ENCODE measurements at regions not wholly inside any gene's neighbourhood (a gene's known extent, or its start where the extent isn't known, plus 50 kb on each side); places are given as distances from the start of the nearest gene placed in this dataset.
A peak's percentile ranks its signal among the peaks of the same experiment; 100 is the strongest.

- no peak for DNase-seq (ENCODE audit: low spot score)
Measured at GRCh38 chr20:57025666-57026224, 240.7 kb downstream of the BMP7 start.

- no peak for DNase-seq (ENCODE audit: low spot score)
Measured at GRCh38 chr20:57027777-57028176, 238.7 kb downstream of the BMP7 start.

DNA sequence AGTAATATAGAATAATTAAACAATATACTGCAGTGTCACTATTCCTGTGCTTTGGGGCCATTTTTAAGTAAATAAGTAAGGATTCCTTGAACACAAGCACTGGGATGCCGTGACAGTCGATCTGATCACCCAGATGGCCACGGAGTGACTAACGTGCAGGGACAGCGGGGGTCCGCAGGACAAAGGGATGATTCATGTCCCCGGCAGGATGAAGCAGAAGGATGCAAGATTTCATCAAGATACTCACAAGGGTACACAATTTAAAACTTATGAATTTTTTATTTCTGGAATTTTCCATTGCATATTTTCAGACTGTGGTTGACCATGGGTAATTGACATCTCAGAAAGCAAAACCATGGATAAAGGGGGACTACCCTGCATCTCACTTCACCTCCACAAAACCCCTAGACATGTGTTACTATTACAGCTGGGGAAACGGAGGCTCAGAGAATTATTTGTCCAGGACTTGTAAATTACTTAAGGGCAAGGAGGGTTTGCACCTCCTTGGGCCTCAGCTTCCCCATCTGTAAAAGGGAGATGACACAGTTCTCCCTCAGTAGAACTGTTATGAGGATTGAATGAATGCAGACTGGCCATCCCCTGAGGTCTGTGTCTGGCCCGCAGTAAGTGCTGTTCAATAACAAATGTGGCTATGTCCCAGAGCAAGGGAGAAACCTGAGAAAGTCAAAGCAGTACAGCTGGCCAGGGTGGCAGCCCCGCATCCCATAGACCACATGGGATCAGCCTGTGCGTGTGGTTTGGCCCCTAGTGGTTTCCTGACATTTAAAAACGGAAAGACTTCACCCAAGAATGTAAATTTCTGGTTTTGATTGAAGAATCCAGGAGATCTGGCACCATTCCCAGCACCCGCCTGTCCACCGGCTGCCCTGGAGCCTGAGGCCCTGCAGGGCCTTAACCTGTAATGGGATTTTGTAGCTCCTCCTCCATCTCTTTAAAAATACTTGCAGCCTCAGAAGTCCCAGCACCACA lies 235.5 kb downstream of the BMP7 start:
- DNase-seq (ENCODE audit: low spot score), result no peak

GRCh38 chr20:57031867-57032355 lies 234.5 kb downstream of the BMP7 start:
- no peak for DNase-seq (ENCODE audit: low spot score)

DNA sequence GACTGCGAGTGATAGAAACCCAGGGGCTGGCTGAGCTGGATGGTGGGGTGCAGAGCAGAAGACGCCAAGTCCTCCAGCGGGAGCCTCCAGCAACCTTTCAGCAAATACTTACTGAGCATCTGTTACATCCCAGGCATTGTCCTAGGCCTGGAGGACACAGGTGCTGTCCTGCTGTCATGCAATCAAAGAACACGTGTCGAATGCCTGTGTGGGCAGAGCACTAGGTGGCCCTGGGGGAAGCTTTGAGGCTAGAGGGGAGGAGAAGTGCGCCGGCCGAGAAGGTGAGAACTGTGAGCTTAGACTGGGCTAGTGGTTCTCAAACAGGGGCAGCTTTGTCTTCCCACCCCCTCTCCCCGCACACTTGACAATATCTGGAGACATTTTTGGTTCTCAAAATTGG lies 233.6 kb downstream of the BMP7 start:
- DNase-seq (ENCODE audit: low spot score), result no peak

DNA sequence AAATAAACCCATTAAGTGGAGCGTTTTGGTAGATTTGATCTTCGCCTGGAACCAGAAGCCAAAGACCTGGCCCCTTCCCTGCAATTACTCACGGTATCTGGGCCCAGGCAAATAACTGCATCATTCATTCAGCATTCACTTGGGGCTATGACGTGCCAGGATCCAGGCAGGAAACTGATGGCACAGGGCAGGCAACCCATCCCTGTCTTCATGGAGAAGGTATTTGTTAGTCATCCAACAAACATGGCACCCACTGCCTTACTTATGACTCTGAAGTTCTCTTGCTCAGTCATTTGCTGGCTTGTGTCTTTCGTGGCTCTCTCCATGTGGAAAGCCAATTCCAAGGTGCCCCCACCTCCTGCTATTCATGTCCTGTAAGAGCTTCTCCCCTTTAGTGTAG lies 232.4 kb downstream of the BMP7 start:
- no peak for DNase-seq (ENCODE audit: low spot score)

DNA sequence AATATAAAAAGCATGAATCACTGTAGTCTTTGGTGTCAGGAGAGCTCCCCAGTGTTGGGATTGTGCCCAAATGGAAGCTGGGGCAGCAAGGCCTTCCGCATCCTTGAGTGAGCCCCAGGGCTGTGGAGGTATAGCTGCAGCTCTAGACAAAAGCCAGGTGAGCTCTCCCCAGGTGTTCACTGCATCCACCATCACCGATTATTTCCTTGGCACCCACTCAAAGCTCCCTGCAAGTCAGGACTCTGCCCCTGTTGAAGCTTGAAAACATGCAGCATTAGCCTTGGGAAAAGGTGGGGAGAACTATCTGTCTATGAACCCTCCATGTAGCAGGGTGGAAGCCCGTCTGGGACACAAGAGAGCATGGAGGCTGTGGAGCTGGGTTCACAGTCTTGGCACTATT lies 228.8 kb downstream of the BMP7 start:
- no peak for DNase-seq (ENCODE audit: low spot score)

DNA sequence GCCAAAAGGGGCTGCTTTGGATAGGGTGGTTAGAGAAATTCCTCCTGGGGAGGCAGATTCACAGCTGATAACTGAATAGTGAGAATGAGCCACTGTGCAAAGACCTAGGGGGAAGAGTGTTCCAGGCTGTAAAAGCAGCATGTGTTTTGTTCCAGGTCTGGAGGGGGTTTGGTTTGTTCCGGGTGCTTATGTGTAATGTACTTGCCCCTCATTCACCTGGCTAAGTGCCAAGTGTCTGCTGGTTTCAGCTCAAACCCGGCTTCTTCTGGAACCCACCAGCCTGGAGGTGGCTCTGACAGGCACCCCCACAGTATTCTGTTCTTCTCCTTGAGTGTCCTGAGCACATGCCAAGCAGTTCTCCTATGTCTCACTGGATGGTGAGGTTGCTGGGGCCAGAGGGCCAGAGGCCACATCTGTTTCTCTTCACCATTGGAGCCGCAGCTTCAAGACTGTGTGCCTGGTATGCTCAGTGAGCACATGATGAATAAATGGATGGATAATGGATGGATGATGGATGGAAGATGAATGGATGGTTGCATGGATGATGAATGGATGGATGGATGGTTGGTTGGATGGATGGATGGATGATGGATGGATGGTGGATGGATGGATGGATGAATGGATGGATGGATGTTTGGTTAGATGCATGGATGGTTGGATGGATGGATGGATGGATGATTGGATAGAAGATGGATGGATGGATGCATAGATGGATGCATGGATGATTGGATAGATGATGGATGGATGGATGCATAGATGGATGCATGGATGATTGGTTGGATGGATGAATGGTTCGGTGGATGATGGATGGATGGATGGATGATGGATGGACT lies 227.6 kb downstream of the BMP7 start:
- no peak for DNase-seq (ENCODE audit: low spot score)

GRCh38 chr20:57040466-57040865 lies 226.0 kb downstream of the BMP7 start:
- no peak for DNase-seq (ENCODE audit: low spot score)

DNA sequence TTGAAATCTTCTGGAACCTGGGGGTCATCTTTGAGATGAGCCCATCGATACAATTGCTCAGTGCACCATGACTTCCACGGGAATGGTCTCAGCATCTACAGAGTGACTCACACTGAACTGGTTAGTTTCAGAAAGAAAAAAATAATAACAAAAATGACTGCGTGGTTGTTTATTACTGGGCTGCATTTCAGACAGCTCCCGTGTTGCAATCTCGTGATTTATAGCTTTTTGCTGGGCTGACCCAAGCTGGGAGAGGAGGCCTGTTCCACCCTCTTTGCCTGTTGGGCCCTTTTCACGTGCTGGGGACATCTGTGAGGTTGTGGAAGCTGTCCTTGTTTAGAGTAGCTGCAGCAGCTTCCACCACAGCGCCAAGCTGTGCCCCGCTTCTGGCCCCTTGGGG lies 225.5 kb downstream of the BMP7 start:
- peak; percentile 41 for DNase-seq (ENCODE audit: low spot score)

GRCh38 chr20:57043091-57043490 lies 223.3 kb downstream of the BMP7 start:
- no peak for DNase-seq (ENCODE audit: low spot score)

DNA sequence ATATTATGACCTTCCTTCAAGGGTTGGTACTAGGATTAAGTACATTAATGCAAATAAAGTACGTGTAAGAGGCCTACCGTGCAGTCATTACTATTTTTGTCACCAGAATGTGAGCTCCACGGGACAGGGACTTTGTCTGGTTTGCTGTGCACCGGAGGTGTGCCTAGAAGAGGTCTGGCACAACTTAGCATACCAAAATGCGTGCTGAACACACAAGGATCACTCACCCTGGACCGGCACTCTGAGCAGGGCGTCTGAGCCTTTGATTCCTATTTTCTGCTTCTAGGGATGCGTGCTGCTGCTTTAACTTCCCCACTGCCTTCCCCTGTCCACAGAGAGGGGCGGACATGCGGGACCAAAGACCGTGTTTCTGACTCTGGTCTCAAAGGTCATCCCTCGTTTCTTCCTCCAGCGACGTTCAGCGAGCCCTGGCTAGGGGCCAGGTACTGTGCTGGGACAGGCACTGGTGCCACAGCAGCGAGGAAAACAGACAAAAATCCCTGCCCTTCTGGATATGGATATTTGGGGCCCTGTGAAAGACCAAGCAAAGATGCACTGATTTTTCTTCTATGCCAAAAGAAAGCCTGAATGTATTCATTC lies 222.7 kb downstream of the BMP7 start:
- DNase-seq (ENCODE audit: low spot score), result no peak

DNA sequence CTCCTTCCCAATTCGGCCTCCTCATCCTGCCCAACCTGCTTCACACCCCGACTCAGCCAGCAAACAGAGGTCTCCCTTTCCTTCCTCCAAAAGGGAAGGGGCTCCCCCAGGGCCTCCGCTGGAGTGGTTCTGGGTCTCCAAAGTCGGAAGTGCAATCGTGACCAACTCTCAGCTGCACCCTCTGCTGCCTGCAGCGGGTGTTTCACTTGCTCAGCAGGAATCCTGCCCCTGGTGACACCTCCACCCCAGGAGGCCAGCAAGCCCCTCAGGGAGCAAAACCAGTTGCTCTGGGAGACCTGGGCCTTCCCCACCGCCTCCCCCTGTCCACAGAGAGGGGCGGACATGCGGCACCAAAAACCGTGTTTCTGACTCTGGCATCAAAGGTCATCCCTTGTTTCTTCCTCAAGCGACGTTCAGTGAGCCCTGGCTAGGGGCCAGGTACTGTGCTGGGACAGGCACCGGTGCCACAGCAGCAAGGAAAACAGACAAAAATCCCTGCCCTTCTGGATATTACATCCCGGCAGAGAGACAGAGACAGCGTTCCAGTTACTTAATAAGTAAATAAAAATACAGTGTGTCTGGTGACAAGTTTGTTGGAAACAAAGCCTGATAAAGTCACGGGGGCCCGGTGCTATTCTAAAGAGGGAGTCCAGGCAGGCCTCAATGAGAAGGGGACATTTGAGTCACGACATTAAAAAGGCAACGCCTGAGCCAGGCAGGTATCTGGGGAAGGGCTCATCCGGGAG lies 219.0 kb downstream of the BMP7 start:
- DNase-seq (ENCODE audit: low spot score), result peak; percentile 64

- DNase-seq (ENCODE audit: low spot score), result peak; percentile 14
Measured at GRCh38 chr20:57048027-57048869, 218.2 kb downstream of the BMP7 start.

- DNase-seq (ENCODE audit: low spot score), result no peak
Measured at GRCh38 chr20:57049296-57049695, 217.1 kb downstream of the BMP7 start.

- DNase-seq (ENCODE audit: low spot score), result peak; percentile 16
Measured at GRCh38 chr20:57051096-57051495, 215.3 kb downstream of the BMP7 start.

- DNase-seq (ENCODE audit: low spot score), result no peak
Measured at GRCh38 chr20:57053067-57053466, 213.4 kb downstream of the BMP7 start.

DNA sequence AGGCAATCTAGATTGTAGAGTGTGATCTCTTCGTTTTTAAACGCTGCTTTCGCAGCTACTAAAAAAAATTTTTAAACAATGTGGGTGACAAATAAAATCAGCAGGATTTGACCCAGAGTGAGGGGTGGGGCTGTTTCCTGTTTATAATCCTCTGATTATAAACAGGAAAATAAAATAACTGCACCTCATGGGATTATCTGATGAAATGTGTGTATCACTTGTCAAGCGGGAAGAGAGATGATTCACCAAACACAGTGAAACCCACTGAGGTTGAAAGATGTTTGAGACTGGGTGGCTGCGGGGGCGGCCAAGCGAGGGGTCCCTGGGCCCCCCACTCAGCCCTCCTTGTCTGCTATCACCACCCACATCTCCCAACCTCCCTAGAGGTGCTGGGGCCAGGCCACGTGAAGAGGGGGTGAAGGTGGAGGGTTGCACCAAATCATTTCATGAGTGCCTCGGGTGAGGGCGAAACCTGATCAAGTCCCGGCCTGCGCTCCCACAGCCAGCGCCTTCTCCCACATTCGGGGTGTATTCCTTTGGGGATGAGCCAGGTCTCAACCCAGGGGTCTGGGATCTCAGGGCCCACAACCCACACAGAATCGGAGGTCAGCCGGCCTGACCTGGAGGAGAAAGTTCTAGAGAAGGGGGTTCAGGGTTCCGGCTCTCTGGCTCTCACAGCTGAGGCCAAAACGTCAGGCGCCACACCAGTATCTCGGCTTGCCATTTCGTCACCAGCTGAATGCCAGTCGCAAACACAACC lies 212.5 kb downstream of the BMP7 start:
- no peak for DNase-seq (ENCODE audit: low spot score)

GRCh38 chr20:57055345-57055744 lies 211.1 kb downstream of the BMP7 start:
- DNase-seq (ENCODE audit: low spot score), result no peak

All from mucosa of gallbladder (tissue), 1 donor.